ENCODE measurements at regions not wholly inside any gene's neighbourhood (a gene's known extent, or its start where the extent isn't known, plus 50 kb on each side); places are given as distances from the start of the nearest gene placed in this dataset.

GRCh38 chr18:64407606-64408005, 258.7 kb upstream of the LINC00305 start:
- no peak for TF ChIP-seq CTCF (IDR thresholded peaks at IDR 0.05; ENCODE audit: insufficient read depth, low read length, missing control alignments)
- ChIA-PET POLR2A (no interaction called here), CTCF (no interaction called here)
- H3K4me3 ChIP-seq (ENCODE audit: low read depth, low read length) = no peak overlapping the region
- no peak for DNase-seq (ENCODE audit: low read depth, low spot score)

DNA sequence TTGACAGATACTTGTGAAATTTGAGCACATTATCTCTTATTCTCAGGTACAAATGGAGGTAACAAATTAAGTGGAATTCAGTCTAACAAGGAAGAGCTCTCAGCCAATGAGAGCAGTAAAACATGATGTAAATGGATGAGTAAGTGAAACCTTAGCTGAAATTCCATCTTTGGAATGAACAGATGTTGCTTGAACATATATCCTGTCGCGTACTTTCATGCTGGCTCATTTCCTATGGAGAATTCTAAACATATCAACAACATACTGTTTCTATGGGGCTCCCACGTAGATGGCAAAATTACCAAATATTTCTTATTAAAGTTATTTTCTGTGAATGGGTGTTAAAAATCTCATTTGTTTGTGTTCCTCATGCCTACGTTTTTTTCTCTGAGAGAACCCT, 256.3 kb upstream of the LINC00305 start:
- no peak for DNase-seq (ENCODE audit: low read depth, low spot score)
- H3K4me3 ChIP-seq (ENCODE audit: low read depth, low read length) = no peak overlapping the region
- no peak for TF ChIP-seq CTCF (IDR thresholded peaks at IDR 0.05; ENCODE audit: insufficient read depth, low read length, missing control alignments)
- ChIA-PET CTCF (no interaction called here), POLR2A (no interaction called here)

- ChIA-PET POLR2A (no interaction called here), CTCF (no interaction called here)
- TF ChIP-seq CTCF (IDR thresholded peaks at IDR 0.05; ENCODE audit: insufficient read depth, low read length, missing control alignments) = no peak
- DNase-seq (ENCODE audit: low read depth, low spot score) = no peak
- no peak overlapping the region for H3K4me3 ChIP-seq (ENCODE audit: low read depth, low read length)
Observed at GRCh38 chr18:64403784-64404503, 255.1 kb upstream of the LINC00305 start.

DNA sequence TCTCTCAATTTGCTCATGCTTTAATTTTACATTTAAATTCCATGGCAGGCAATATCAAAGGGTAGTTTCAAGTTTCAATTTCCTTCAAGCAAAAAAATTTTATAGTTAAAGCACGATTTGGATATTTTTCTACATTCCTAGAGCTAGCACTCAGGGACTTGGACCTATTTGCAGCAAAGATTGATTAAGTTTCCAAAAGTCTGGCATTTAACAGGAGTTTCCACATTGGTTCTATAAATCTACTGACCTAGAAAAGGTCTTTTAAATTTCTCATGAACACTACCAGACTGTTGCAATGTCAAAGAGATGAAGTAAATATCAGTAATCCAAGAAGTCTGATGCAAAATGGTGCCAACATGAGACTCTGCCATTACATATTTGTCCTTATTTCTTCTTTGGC, 253.7 kb upstream of the LINC00305 start:
- no peak for TF ChIP-seq CTCF (IDR thresholded peaks at IDR 0.05; ENCODE audit: insufficient read depth, low read length, missing control alignments)
- DNase-seq (ENCODE audit: low read depth, low spot score) = no peak
- no peak overlapping the region for H3K4me3 ChIP-seq (ENCODE audit: low read depth, low read length)
- POLR2A ChIA-PET = no interaction called here
- CTCF ChIA-PET = no interaction called here

DNA sequence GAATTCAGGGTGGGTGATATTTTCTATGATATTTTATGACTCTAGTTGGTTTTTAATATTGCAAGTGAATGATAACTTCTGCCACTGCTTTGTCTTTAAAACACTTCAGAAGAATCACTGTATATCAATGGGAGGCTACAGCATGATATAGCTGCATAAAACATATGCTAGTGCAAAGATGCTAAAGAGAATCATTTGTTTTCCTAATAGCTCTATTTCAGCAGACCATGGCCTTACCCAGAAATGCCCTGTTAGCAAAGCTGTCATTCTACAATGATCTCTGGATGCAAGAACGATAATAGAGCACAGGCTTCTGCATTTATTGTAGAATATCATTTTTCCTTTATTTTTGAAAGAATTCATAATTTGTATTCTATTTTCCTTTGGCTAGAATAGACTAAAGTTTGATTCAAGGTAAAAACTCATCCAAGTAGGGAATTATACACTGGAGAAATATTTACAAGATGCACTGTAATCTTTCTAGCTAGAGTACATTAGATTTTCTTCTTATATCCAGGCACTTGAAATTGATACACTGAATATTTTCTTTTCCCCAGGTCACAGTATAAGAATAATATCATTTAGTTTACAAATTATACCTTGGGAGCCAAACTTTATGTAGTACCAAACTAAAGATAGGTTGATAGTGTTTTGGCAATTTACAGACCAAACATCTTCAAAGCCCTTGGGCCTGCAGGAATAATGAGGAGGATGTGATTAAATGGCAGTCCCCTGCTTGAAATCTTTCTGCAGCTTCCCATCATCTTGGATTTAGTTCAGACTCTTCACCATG, 252.6 kb upstream of the LINC00305 start:
- POLR2A ChIA-PET = no interaction called here
- CTCF ChIA-PET = no interaction called here
- no peak for DNase-seq (ENCODE audit: low read depth, low spot score)
- no peak overlapping the region for H3K4me3 ChIP-seq (ENCODE audit: low read depth, low read length)
- no peak for TF ChIP-seq CTCF (IDR thresholded peaks at IDR 0.05; ENCODE audit: insufficient read depth, low read length, missing control alignments)

DNA sequence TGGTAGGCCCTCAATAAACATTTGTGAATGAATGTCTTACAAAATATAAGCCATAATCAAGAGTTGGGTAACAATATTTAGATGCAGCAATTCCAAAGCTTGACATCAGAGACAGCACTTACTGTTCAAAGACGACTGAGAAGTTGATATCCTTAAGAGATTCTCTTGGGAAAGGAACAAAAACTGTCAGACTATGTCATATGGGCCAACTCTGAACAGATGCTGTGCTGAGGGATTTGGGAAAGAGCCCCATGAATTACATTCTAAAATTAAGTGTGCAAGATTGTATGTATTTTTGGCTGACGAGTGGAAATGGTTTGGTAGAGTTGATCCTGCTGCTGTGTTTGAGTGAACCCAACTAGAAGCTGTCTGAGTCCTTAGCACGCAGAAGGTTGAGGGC, 250.7 kb upstream of the LINC00305 start:
- DNase-seq (ENCODE audit: low read depth, low spot score) = no peak
- POLR2A ChIA-PET = no interaction called here
- H3K4me3 ChIP-seq (ENCODE audit: low read depth, low read length) = no peak overlapping the region
- TF ChIP-seq CTCF (IDR thresholded peaks at IDR 0.05; ENCODE audit: insufficient read depth, low read length, missing control alignments) = no peak
- CTCF ChIA-PET = no interaction called here
